Lung (tissue), 11 donors: ENCODE measurements at regions not wholly inside any gene's neighbourhood (a gene's known extent, or its start where the extent isn't known, plus 50 kb on each side); places are given as distances from the start of the nearest gene placed in this dataset.
"Not testable (repeated sequence)": the region's sequence is repeated elsewhere in the genome, so short reads cannot be mapped to it uniquely, and the experiment has no call there.

ENCODE experiments used
- ATAC-seq: fragments of 200-7000 bp; cut with Tn5 transposase; one replicate; pipeline ENCODE4 v1.9.1; 2020; ENCODE audit warnings: moderate number of reproducible peaks; ENCODE audit not compliant: insufficient read depth, low FRiP score
- DNase-seq, 3 donors: peaks; one replicate each; pipeline ENCODE4 v3.0.0-alpha.2; 2013 to 2017
- H3K27ac ChIP-seq, 2 donors: one replicate each; pipeline ENCODE4 v1.5.1; 2013; ENCODE audit warnings: mild to moderate bottlenecking in 2 of 2, moderate library complexity in 2 of 2, control low read depth in 1 of 2, inconsistent platforms in 1 of 2, low read depth in 1 of 2, low read length in 1 of 2
- H3K27me3 ChIP-seq, 3 donors: one replicate each; pipeline ENCODE4 v1.5.1; 2013; ENCODE audit warnings: low read length in 2 of 3; ENCODE audit not compliant: control insufficient read depth in 3 of 3, insufficient read depth in 3 of 3
- H3K36me3 ChIP-seq, 4 donors: one replicate each; pipeline ENCODE4 v1.5.1; 2013; ENCODE audit warnings: low read length in 4 of 4, mild to moderate bottlenecking in 1 of 4, moderate library complexity in 1 of 4; ENCODE audit not compliant: control insufficient read depth in 4 of 4, insufficient read depth in 4 of 4
- H3K4me1 ChIP-seq, 5 donors: one replicate each; pipeline ENCODE4 v1.5.1; 2013; ENCODE audit warnings: low read length in 5 of 5, mild to moderate bottlenecking in 2 of 5, moderate library complexity in 1 of 5; ENCODE audit not compliant: control insufficient read depth in 5 of 5, insufficient read depth in 5 of 5
- H3K4me3 ChIP-seq: one replicate; pipeline ENCODE4 v1.5.1; 2013; ENCODE audit warnings: mild to moderate bottlenecking, control low read depth, moderate library complexity
- H3K9ac ChIP-seq, 2 donors: one replicate each; pipeline ENCODE4 v1.5.1; 2013; ENCODE audit warnings: low read length in 2 of 2, control low read depth in 1 of 2; ENCODE audit not compliant: insufficient read depth in 1 of 2
- H3K9me3 ChIP-seq, 4 donors: one replicate each; pipeline ENCODE4 v1.5.1; 2013; ENCODE audit warnings: low read length in 3 of 4, mild to moderate bottlenecking in 1 of 4, moderate library complexity in 1 of 4; ENCODE audit not compliant: control insufficient read depth in 4 of 4, insufficient read depth in 3 of 4
- WGBS, 2 donors: extraction: QIAGEN DNeasy Blood & Tissue Kit; methylation state at CpG; one replicate each; pipeline ENCODE4 v1.1.7; 2013; 5-methylcytosine and 5-hydroxymethylcytosine counted together
- TF ChIP-seq, protein P1 (sequence below): IDR thresholded peaks from 2 replicates; pipeline ENCODE4 v1.5.1; 2012; ENCODE audit warnings: mild to moderate bottlenecking; ENCODE audit errors: control extremely low read depth, extremely low read depth
- donor health status: control.
- donor health status: control.
- donor health status: Bipolar disorder and iron deficiency.
- donor health status: healthy.
- donor health status: DM: yes; HTN: yes; CAD: no.

DNA sequence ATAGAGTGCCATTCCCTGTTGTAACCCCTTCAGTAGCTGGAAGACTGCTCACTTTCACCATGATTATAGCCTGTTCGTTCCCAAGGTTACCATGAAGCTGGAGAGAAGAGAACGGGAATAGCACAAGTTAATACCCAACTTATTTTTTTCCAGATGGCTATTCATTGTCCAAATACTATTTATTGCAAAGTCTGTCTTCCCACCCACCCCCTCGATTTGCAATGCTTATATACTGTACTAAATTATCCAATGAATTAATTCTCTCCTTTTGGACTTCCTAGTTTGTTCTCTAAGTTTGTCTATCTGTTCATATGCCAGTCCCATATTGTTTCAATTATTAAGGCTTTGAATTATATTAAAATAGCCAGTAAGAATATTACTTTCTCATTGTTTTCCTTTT lies 231.0 kb downstream of the RAB11FIP4 start:
- WGBS, 2 donors = 85 to 93% methylated on average over 3 of the region's 3 CpGs
- H3K27ac ChIP-seq = no peak overlapping the region
- H3K4me3 ChIP-seq = no peak overlapping the region
- H3K27me3 ChIP-seq = no peaks in the 10 kb centered on the region
- no peaks in the 10 kb centered on the region for H3K36me3 ChIP-seq
- peaks cover 0 to 7% (median 5%) of the 10 kb centered on the region in 4 donors for H3K9me3 ChIP-seq
- no peak overlapping the region for H3K9ac ChIP-seq
- TF ChIP-seq, protein P1, sequence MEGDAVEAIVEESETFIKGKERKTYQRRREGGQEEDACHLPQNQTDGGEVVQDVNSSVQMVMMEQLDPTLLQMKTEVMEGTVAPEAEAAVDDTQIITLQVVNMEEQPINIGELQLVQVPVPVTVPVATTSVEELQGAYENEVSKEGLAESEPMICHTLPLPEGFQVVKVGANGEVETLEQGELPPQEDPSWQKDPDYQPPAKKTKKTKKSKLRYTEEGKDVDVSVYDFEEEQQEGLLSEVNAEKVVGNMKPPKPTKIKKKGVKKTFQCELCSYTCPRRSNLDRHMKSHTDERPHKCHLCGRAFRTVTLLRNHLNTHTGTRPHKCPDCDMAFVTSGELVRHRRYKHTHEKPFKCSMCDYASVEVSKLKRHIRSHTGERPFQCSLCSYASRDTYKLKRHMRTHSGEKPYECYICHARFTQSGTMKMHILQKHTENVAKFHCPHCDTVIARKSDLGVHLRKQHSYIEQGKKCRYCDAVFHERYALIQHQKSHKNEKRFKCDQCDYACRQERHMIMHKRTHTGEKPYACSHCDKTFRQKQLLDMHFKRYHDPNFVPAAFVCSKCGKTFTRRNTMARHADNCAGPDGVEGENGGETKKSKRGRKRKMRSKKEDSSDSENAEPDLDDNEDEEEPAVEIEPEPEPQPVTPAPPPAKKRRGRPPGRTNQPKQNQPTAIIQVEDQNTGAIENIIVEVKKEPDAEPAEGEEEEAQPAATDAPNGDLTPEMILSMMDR = no peak
- DNase-seq (no peak), ATAC-seq (no peak)
- no peaks in the 10 kb centered on the region for H3K4me1 ChIP-seq

DNA sequence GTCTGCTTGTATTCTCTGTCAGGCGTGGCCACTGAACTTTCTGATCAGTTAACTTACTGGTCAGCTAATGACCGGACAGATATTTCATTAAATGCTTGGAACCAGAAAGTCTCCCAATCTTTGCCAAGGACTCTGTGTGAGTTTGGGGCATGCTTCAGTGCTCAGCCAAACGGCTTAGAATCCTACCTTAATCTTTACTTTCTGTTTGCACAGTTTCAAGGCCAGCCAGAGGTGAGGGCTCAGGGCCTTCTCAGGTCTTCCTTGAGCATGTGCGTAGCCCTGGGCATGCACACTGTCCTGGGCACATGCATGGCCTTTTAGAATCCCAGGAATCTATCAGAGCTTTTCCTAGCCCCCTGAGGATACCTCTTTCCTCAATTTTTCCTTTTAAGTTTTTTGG lies 230.1 kb downstream of the RAB11FIP4 start:
- H3K27me3 ChIP-seq = no peaks in the 10 kb centered on the region
- H3K9ac ChIP-seq = no peak overlapping the region
- 89 to 92% methylated on average over 4 of the region's 4 CpGs for WGBS, 2 donors
- no peaks in the 10 kb centered on the region for H3K4me1 ChIP-seq
- TF ChIP-seq, protein P1 = no peak
- no peak overlapping the region for H3K27ac ChIP-seq
- ATAC-seq (no peak), DNase-seq (no peak)
- peaks cover 0 to 7% (median 5%) of the 10 kb centered on the region in 4 donors for H3K9me3 ChIP-seq
- H3K36me3 ChIP-seq = no peaks in the 10 kb centered on the region
- H3K4me3 ChIP-seq = no peak overlapping the region

DNA sequence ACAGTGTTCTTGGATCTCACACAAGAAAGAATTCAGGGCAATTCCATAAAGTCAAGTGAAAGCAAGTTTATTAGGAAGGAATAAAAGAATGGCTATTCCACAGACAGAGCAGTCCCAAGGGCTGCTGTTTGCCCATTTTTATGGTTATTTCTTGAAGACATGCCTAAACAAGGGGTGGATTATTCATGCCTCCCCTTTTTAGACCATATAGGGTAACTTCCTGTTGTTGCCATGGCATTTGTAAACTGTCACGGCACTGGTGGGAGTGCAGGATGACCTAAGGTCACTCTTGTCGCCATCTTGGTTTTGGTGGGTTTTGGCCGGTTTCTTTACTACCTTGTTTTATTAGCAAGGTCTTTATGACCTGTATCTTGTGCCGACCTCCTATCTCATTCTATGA lies 219.6 kb downstream of the RAB11FIP4 start:
- H3K27me3 ChIP-seq, H3K27ac ChIP-seq, H3K36me3 ChIP-seq, H3K4me1 ChIP-seq, DNase-seq, H3K9me3 ChIP-seq, H3K4me3 ChIP-seq, ATAC-seq, H3K9ac ChIP-seq: not testable (repeated sequence)
- WGBS, 2 donors = 83 to 85% methylated on average over 4 of the region's 4 CpGs

DNA sequence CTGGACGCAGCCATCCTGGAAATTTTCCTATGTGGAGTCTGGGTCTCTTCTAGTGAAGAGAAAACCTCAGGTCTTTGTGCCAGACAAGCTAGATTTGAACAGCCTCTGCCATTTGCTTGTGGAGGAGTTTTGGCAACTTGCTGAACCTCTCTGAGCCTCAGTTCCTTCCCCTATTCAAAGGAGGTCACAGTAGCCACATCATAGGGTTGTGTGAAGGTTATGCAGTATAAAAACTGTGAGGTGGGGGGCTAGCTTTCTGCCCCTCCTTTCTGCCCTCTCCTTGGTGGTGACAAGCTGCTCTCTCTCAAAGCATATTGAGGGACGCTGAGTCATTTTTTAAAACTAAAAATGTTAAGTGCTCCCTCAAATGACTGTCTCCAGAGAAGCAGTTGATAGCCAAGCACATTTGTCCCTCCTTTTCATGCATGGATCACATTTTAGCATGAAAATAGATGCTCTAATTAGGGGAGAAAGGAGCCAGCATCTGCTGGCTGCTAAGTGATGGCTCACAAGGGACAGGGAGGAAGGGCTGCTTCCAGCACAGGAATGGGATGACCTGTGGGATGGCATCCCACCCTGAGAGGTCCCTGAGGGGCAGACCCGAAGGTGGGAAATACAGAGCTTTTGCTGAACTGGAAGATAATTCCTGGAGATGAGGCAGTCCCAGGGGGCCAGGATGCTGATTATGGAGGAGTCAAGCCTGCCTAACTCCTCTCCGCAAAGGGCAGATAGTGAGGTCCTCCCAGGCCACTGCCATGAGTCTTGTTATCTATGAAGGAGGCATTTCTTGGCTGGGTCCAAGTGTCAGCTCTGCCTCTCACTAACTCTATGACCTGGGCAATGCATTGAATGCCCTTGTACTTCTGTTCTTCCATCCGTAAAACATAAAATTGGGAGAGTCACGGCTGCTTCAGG lies 218.8 kb downstream of the RAB11FIP4 start:
- H3K36me3 ChIP-seq = no peaks in the 10 kb centered on the region
- no peak overlapping the region for H3K9ac ChIP-seq
- WGBS, 2 donors = 80 to 85% methylated on average over 6 of the region's 6 CpGs
- no peaks in the 10 kb centered on the region for H3K27me3 ChIP-seq
- DNase-seq = no peak
- H3K4me1 ChIP-seq = no peaks in the 10 kb centered on the region
- TF ChIP-seq, protein P1 = no peak
- H3K9me3 ChIP-seq = no peaks in the 10 kb centered on the region
- no peak overlapping the region for H3K27ac ChIP-seq
- no peak overlapping the region for H3K4me3 ChIP-seq
- ATAC-seq = no peak
